ENCODE measurements at regions not wholly inside any gene's neighbourhood (a gene's known extent, or its start where the extent isn't known, plus 50 kb on each side); places are given as distances from the start of the nearest gene placed in this dataset.

DNA sequence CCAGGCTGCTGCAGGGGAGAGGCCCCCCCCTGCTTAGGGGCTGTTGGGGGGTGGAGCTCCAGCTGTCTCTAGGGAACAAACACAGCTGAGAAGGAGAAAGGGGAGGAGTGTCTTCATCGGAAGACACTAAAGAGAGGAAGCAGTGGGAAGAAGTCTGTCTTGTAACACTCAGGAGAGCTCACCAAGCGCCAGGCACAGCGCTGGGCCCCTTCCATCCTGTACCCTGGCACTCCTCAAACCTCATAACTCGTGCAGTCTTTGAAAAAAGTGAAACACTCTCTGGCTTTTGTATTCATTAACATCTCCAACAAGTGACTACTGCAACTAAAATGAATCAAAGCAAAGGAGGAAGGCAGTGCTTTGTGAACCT is 67.4 kb upstream of the PRDM11 start (continued):
- no peak for TF ChIP-seq ZNF501 (CRISPR knock-in tag; IDR thresholded peaks at IDR 0.05)
- no peak for TF ChIP-seq MAZ (IDR thresholded peaks at IDR 0.05; ENCODE audit: borderline replicate concordance, low read depth, low read length)
- TF ChIP-seq MAZ (CRISPR knock-in tag; IDR thresholded peaks at IDR 0.05; ENCODE audit: low read depth): no peak
- no peak for TF ChIP-seq ZNF207 (IDR thresholded peaks at IDR 0.05; ENCODE audit: borderline replicate concordance)
- no peak for TF ChIP-seq ZNF768 (CRISPR knock-in tag; IDR thresholded peaks at IDR 0.05)
- no peak for TF ChIP-seq ZNF124 (CRISPR knock-in tag; IDR thresholded peaks at IDR 0.05)
- TF ChIP-seq ZNF678 (CRISPR knock-in tag; IDR thresholded peaks at IDR 0.05): no peak
- TF ChIP-seq, protein P1, sequence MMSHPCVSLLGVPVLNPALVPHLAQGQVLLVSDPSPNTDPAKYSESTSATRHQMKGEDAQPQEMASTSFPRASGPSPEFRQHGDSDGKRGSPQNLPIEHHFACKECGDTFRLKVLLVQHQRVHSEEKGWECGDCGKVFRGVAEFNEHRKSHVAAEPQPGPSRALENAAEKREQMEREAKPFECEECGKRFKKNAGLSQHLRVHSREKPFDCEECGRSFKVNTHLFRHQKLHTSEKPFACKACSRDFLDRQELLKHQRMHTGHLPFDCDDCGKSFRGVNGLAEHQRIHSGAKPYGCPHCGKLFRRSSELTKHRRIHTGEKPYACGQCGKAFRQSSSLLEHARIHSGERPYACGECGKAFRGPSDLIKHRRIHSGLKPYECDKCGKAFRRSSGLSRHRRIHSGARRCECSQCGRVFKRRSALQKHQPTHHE (CRISPR knock-in tag; IDR thresholded peaks at IDR 0.05; ENCODE audit: borderline replicate concordance): no peak
- no peak for TF ChIP-seq CBFB (CRISPR knock-in tag; IDR thresholded peaks at IDR 0.05)
- no peak for TF ChIP-seq MED13 (CRISPR knock-in tag; IDR thresholded peaks at IDR 0.05)
- TF ChIP-seq ZNF562 (CRISPR knock-in tag; IDR thresholded peaks at IDR 0.05; ENCODE audit: borderline replicate concordance): no peak
- no peak for TF ChIP-seq TEAD2 (CRISPR knock-in tag; IDR thresholded peaks at IDR 0.05)
- no peak for TF ChIP-seq ZNF326 (CRISPR knock-in tag; IDR thresholded peaks at IDR 0.05; ENCODE audit: borderline replicate concordance)
- no peak for TF ChIP-seq SALL1 (CRISPR knock-in tag; IDR thresholded peaks at IDR 0.05)

DNA sequence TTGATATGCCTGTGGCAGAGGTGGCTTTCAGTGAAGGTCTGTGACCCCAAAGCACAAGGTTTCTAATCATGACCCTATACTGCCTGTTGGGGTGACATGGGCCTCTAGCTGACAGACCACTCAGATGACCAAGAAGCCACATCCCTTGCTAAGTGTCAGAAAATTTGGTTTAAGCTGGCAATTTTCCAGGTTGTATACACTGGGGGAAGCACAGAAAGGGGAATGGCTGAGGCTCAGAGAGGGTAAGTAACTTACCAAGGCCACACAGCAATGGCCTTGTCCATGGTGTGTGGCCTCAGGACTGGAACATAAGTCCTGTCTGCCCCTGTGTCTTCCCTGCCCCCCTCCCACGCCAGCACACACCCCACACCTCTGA is 66.9 kb upstream of the PRDM11 start:
- Histone ChIP-seq H4K20me1 (ENCODE audit: insufficient read depth, low read length) (no peaks in the 10 kb centered on the region), H3K79me2 (ENCODE audit: insufficient read depth, low read length) (no peaks in the 10 kb centered on the region), H3K4me1 (ENCODE audit: insufficient read depth, low read length) (no peaks in the 10 kb centered on the region), H3K9ac (ENCODE audit: insufficient read depth, low read depth, low read length) (no peak overlapping the region), H2AFZ (ENCODE audit: low read length) (no peak overlapping the region), H3K4me2 (ENCODE audit: low read depth, low read length) (no peak overlapping the region), H3K4me3 (replicated peaks in 1 of 3; ENCODE audit: insufficient read depth in 1 of 3, low read depth in 2 of 3, low read length in 3 of 3) (no peak overlapping the region), H3K9me3 (ENCODE audit: low read length) (no peaks in the 10 kb centered on the region), H3K27me3 (ENCODE audit: control insufficient read depth in 1 of 2, insufficient read depth in 2 of 2, low read length in 2 of 2) (peaks cover 0 to 27% of the 10 kb centered on the region in 2 experiments; a peak in 3 of 5 replicates), H3K27ac (ENCODE audit: extremely low read length, insufficient read depth, low read length) (no peak overlapping the region), H3K36me3 (replicated peaks in 1 of 2; ENCODE audit: control insufficient read depth in 1 of 2, insufficient read depth in 2 of 2, low read length in 2 of 2) (no peaks in the 10 kb centered on the region)
- BruUV-seq (replicated peaks): no TSS peak
- POLR2A ChIA-PET: no interaction called here
- in situ Hi-C loops (cut with HindIII; ENCODE audit: extremely low pct_ligation_motif_present, low pct_unique_long_range_greater_than_20kb) (no loop called here), intact Hi-C loops (cut with micrococcal nuclease; ENCODE audit: unreplicated experiment) (no loop called here)
- DNase-seq (ENCODE audit: low spot score) (no peak), FAIRE-seq (no peak), ATAC-seq (no peak)
- 0% methylated on average over 1 of the region's 1 CpG for WGBS (ENCODE audit: low lambda C conversion rate)
- CTCF ChIA-PET (ENCODE audit: low intra/inter-chr PET ratio, low total read pairs): no interaction called here
- no peak for TF ChIP-seq ZNF205 (CRISPR knock-in tag; IDR thresholded peaks at IDR 0.05)
- TF ChIP-seq MLLT10 (CRISPR knock-in tag; IDR thresholded peaks at IDR 0.05): no peak
- TF ChIP-seq ZNF768 (CRISPR knock-in tag; IDR thresholded peaks at IDR 0.05): peak; percentile 86
- TF ChIP-seq PAX8 (CRISPR knock-in tag; IDR thresholded peaks at IDR 0.05; ENCODE audit: borderline replicate concordance): no peak
